IgD-negative memory B cell (primary cell): ENCODE measurements at regions not wholly inside any gene's neighbourhood (a gene's known extent, or its start where the extent isn't known, plus 50 kb on each side); places are given as distances from the start of the nearest gene placed in this dataset.

Source experiments
- H3K27ac Mint-ChIP-seq, 3 donors: one replicate each; pipeline ENCODE4 v1.8.0; 2020 to 2022; ENCODE audit warnings: mild to moderate bottlenecking in 3 of 3, mixed read lengths in 3 of 3, moderate library complexity in 1 of 3
- H3K27me3 Mint-ChIP-seq: one replicate; pipeline ENCODE4 v1.8.0; 2021; ENCODE audit warnings: mixed read lengths
- H3K36me3 Mint-ChIP-seq: one replicate; pipeline ENCODE4 v1.8.0; 2020; ENCODE audit warnings: mild to moderate bottlenecking, mixed read lengths
- H3K4me1 Mint-ChIP-seq, 3 donors: one replicate each; pipeline ENCODE4 v1.8.0; 2020 to 2022; ENCODE audit warnings: mixed read lengths in 3 of 3, mild to moderate bottlenecking in 1 of 3
- H3K4me3 Mint-ChIP-seq, 4 donors: one replicate each; pipeline ENCODE4 v1.8.0; 2020 to 2022; ENCODE audit warnings: mild to moderate bottlenecking in 4 of 4, mixed read lengths in 4 of 4, moderate library complexity in 3 of 4
- H3K9me3 Mint-ChIP-seq, 3 donors: one replicate each; pipeline ENCODE4 v1.8.0; 2020 to 2021; ENCODE audit warnings: mixed read lengths in 3 of 3, mild to moderate bottlenecking in 1 of 3

DNA sequence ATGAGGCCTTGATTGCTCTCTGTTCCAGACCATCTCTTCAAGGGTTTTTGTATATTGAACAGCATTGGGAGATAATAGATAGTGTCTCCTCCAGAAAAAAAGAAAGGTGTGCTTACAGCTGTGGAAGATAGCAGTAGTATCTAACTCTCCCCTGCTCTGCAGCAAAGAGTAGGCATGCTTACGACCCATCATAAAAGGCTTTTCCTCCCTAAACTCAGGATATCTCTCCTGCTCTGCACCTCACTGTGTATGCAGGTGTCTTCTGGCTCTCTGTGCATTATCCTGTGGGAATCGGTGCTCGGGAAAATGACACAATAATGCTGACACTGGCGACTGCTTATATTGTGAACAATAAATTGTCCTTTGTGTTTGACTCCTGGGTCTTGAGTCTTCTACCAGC, 216.0 kb downstream of the RAB28 start:
- no peaks in the 10 kb centered on the region for H3K4me1 Mint-ChIP-seq
- H3K27me3 Mint-ChIP-seq, result no peaks in the 10 kb centered on the region
- H3K27ac Mint-ChIP-seq, result no peak overlapping the region
- no peak overlapping the region for H3K4me3 Mint-ChIP-seq
- H3K9me3 Mint-ChIP-seq, result peaks cover 3 to 14% (median 5%) of the 10 kb centered on the region in 3 donors
- peaks cover 3% of the 10 kb centered on the region for H3K36me3 Mint-ChIP-seq

DNA sequence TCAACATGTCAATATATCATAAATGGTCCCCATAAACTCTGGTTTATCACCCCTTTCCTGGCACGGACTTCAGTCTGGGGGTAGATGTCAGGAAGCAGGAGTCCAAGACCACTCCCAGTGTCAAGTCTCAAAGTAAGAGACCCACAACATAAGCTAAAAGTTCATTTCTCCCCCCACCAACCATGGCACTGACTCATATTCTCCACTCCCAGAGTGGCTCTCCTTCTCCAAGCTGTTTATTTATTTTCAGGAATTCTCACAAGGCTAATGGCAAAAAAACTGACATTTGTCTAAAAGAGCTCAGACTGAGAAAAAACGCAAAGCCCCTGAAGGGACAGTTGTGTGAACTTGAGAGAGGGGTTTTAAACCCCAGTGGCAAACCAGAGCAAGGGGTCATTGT, 217.0 kb downstream of the RAB28 start:
- H3K9me3 Mint-ChIP-seq, result peaks cover 3 to 9% (median 5%) of the 10 kb centered on the region in 3 donors
- H3K36me3 Mint-ChIP-seq, result peaks cover 6% of the 10 kb centered on the region
- no peaks in the 10 kb centered on the region for H3K27me3 Mint-ChIP-seq
- H3K4me3 Mint-ChIP-seq, result no peak overlapping the region
- no peaks in the 10 kb centered on the region for H3K4me1 Mint-ChIP-seq
- H3K27ac Mint-ChIP-seq, result no peak overlapping the region

DNA sequence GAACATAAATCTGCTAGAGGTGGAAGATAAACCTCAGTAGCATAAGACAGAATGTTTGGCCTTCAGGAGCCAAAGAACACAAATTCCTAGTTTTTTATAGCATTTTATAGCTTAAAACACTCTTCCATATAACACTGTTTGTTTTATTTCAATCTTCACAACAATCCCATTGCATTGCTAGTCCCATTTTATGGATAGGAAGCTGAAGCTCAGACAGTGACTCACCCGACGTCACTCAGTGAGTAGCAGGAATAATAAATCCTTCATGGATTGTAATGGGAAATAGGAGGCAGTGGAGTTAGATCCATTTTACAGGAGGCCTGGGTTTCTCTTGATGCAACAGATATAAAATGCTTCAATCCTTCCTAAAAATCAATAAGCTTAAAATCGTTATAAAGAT, 217.5 kb downstream of the RAB28 start:
- no peak overlapping the region for H3K27ac Mint-ChIP-seq
- peaks cover 3 to 5% (median 5%) of the 10 kb centered on the region in 3 donors for H3K9me3 Mint-ChIP-seq

DNA sequence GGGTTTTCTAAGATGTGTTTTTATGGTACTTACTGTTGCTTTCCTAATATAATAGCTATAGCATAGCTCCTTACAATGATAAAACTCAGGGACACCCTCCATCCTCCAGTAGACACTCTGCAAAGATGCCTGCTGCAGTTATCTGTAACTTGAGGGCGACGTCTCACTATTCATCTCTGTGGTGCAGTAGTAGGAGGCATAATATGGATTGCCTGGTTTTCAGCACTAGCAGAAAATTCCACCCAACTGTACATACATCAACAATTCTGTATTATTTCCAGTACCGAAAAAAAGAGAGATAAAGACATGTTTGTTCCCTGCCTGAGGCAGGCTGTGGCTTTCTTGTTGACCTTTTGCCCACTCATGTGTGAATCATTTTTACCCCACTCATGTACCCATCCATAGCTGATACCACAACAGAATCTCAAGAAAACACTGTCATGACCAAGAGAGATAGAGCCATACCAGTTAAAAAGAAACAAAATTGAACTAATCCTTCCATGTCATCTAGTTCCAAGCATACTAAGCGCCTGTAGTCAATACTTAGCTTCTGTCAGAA, 220.1 kb downstream of the RAB28 start:
- H3K27me3 Mint-ChIP-seq, result no peaks in the 10 kb centered on the region
- peaks cover 0 to under 1% (median 0%) of the 10 kb centered on the region in 3 donors for H3K9me3 Mint-ChIP-seq
- peak overlapping the region in 1 of 3 donors; percentile 59 for H3K27ac Mint-ChIP-seq
- H3K36me3 Mint-ChIP-seq, result peaks cover 6% of the 10 kb centered on the region
- H3K4me1 Mint-ChIP-seq, result no peaks in the 10 kb centered on the region
- H3K4me3 Mint-ChIP-seq, result no peak overlapping the region

More for the DNA sequence above, 217.5 kb downstream of the RAB28 start:
- H3K4me1 Mint-ChIP-seq, result no peaks in the 10 kb centered on the region
- peaks cover 6% of the 10 kb centered on the region for H3K36me3 Mint-ChIP-seq
- H3K27me3 Mint-ChIP-seq, result no peaks in the 10 kb centered on the region
- no peak overlapping the region for H3K4me3 Mint-ChIP-seq

DNA sequence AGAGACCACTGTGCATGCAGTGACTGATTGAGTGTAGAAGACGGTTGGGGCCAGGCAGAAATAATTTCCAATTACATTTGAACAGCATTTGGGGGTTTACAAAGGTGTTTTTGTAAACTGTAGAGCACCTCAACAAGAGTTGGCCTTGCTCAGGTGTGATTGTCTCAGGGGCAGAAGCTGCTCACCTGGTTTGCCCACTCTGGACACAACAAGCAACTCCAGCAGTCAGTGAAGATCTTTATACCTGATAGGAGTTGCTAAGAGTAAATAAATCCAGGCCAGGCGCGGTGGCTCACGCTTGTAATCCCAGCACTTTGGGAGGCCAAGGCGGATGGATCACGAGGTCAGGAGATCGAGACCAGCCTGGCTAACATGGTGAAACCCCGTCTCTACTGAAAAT, 221.3 kb downstream of the RAB28 start:
- Mint-ChIP-seq H3K27ac (no peak overlapping the region), H3K36me3 (peaks cover 4% of the 10 kb centered on the region), H3K9me3 (peaks cover 0 to 4% (median 0%) of the 10 kb centered on the region in 3 donors), H3K4me1 (no peaks in the 10 kb centered on the region), H3K4me3 (no peak overlapping the region), H3K27me3 (no peaks in the 10 kb centered on the region)

DNA sequence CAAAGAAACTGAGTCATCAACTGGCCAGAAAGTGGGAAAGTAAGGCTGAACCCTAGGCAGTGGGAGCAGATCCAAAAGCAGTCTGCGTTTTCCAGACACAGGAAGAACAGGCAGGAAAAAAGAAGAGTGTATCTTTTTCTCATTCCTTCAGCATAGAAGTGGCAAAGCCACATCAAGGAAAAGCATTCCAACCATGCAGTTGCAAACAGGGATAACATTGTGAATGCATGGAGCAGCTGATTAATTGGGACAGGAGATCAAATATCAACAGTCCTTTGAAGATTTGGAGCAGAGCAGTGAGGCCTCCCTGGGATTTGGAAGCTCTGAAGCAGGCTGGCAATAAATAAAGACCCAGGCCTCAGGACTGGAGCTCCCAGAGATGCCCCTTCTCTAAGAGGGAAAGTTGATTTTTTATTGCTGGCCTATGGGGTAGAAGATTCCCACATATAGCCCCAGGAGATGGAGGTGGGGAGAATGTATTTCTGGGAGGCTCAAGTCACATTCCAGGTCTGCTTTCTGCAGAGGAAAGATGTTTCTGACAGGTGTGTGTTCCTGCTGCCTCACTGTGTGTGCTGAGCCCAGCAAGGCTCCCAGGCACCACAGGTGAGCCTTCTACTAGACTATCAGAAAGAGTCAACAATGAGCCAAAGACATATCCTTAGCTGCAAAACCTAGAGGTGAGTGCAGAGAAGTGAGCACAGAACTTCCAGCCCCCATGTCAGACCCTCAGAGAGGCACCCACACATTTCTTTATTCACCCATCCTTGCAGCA, 222.5 kb downstream of the RAB28 start:
- no peak overlapping the region for H3K4me3 Mint-ChIP-seq
- peaks cover 0 to 4% (median 0%) of the 10 kb centered on the region in 3 donors for H3K9me3 Mint-ChIP-seq
- H3K4me1 Mint-ChIP-seq, result no peaks in the 10 kb centered on the region
- H3K27me3 Mint-ChIP-seq, result no peaks in the 10 kb centered on the region
- peaks cover 2% of the 10 kb centered on the region for H3K36me3 Mint-ChIP-seq
- H3K27ac Mint-ChIP-seq, result no peak overlapping the region

DNA sequence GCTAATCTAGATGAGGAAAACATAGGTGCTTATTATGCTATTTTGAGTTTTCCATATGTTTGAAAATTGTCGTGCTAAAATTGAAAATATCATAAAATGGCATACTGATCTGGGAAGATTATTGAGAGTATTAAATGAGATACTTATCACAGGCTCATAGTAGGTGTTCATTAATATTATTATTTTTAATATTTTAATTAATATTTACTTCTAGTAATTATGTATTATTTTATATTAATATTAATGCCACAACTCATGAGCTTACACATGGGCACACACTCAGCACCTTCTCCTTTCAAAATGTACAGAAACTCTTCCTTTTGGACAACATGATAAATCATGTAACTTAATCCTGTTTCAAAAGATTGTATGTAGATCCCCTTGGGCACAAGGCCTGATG, 223.6 kb downstream of the RAB28 start:
- Mint-ChIP-seq H3K4me3 (no peak overlapping the region), H3K4me1 (no peaks in the 10 kb centered on the region), H3K36me3 (peaks cover 2% of the 10 kb centered on the region), H3K27ac (no peak overlapping the region), H3K9me3 (peaks cover 0 to 4% (median 0%) of the 10 kb centered on the region in 3 donors), H3K27me3 (no peaks in the 10 kb centered on the region)

DNA sequence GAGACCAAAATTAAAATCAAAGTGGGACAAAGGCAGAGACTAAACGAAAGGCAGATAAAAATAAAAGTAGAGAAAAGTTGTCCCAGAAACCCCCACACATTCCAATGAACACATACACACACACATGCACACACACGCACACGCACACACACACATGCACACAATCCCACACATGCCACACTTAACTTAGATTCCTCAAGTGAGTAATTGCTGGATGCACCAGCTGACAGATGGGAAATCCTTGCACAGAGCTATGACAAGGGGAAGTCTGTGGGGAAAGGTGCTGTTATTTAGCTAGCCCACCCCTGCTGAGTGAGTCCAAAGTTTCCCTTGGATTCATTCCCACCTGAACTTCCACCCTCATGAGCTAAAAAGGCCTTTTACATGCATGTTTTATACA, 233.9 kb downstream of the RAB28 start:
- Mint-ChIP-seq H3K27me3 (no peaks in the 10 kb centered on the region), H3K27ac (no peak overlapping the region), H3K9me3 (peaks cover 4 to 28% (median 16%) of the 10 kb centered on the region in 3 donors), H3K4me1 (no peaks in the 10 kb centered on the region), H3K36me3 (peaks cover 5% of the 10 kb centered on the region), H3K4me3 (no peak overlapping the region)

DNA sequence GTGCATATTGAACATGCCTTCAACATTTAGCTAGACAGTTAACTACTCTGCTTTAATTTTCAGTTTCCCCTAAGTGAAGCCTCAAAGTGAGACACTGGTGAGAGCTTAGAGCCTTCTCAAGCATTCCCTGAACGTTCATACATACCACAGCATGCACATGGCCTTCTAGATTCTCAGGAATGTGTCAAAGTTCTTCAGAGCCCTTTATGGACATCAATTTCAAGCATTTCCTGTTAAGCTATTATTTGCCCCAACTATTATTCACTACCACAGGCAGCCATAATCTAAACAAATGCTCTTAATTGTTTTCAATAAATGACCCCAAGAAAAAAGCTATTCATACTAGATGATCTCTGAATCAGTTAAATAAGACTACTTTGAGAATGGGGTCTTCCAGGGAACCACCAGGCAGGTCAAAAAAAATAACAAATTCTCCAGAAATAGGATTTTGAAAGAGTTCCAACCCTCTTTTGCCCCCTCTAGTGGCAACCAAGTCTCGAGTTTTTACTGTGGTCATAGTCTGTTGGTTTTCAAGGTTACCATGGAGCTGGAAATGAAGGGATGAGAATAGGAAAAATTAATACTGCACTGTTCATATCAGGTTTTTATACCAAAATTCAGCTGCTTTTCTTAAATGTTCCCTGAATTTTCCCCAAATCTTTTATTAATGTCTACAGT, 235.4 kb downstream of the RAB28 start:
- Mint-ChIP-seq H3K9me3 (peaks cover 4 to 29% (median 22%) of the 10 kb centered on the region in 3 donors), H3K4me1 (no peaks in the 10 kb centered on the region), H3K4me3 (no peak overlapping the region), H3K36me3 (peaks cover 4% of the 10 kb centered on the region), H3K27me3 (no peaks in the 10 kb centered on the region), H3K27ac (no peak overlapping the region)

DNA sequence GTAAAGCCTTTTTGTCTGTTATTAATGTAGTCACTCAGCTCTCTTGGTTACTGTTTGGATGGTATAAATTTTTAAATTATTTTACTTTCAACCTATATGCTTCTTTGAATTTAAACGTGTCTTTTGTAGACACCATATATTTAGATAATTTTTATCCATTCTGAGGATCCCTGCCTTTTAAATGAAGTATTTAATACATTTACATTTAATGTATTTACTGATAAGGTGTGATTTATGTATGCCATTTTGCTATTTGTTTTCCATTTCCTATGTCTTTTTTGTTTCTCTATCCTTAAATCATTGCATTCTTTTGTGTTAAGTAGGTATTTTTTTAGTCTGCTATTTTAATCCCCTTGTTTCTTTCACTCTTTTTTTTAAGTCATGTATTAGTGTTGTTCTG, 238.0 kb downstream of the RAB28 start:
- Mint-ChIP-seq H3K4me1 (no peaks in the 10 kb centered on the region), H3K9me3 (peaks cover 7 to 25% (median 22%) of the 10 kb centered on the region in 3 donors), H3K27me3 (no peaks in the 10 kb centered on the region), H3K27ac (no peak overlapping the region), H3K4me3 (no peak overlapping the region), H3K36me3 (no peaks in the 10 kb centered on the region)

DNA sequence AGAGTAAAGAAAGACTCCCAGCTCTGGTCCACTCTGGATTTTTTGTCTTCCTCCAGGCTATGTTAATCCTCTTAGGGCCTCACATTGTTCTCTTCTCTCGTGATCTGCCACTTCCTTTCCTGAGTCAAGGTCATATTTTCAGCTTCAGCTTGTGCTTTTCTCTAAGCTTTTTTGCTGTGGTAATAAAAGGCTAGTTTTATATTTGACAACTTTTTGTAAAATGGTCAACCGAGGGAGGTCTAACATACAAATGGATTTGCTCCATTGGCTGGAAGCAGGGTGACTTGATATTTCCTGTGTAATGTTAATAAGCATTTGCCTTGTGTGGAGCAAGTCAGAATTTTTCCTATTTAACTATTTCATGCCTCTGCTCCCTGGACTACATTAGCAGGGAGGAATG, 239.7 kb downstream of the RAB28 start:
- Mint-ChIP-seq H3K4me1 (no peaks in the 10 kb centered on the region), H3K27me3 (no peaks in the 10 kb centered on the region), H3K27ac (no peak overlapping the region), H3K36me3 (no peaks in the 10 kb centered on the region), H3K4me3 (no peak overlapping the region), H3K9me3 (peaks cover 7 to 24% (median 20%) of the 10 kb centered on the region in 3 donors)

DNA sequence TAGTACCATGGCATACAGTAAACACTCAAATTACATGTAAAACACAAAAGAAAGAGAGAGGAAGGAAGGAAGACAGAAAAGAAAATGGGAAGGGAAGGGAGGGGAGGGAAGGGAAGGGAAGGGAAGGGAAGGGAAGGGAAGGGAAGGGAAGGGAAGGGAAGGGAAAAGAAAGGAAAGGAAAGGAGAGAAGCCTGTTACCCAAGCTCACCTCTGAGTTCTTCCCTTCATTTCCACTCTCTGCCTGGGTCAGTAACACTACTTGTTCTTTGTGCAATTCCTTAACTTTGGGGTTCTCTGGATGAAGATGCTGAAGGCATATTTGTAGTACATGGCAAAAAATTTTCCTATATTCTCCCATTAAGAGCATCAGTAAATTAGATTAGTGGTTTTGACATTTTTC, 241.0 kb downstream of the RAB28 start:
- Mint-ChIP-seq H3K4me1 (no peaks in the 10 kb centered on the region), H3K4me3 (no peak overlapping the region), H3K9me3 (peaks cover 7 to 17% (median 14%) of the 10 kb centered on the region in 3 donors), H3K27ac (no peak overlapping the region), H3K27me3 (no peaks in the 10 kb centered on the region), H3K36me3 (no peaks in the 10 kb centered on the region)

DNA sequence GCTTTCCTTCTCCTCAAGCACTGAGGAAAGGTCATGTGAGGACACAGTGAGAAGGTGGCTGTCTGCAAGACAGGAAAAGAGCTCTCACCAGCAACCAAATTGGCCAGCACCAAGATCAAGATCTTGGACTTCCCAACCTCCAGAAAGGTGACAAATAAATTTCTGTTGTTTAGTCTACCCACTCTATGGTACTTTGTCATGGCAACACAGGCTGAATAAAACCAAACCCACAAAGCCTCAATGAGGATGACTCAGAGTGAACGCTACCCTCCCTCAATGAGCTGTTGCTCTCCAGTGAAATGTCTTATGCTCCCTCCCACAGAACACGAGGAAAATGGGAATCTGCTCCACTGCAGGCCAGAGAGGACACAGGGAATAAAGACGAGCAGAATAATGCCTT, 244.1 kb downstream of the RAB28 start:
- Mint-ChIP-seq H3K36me3 (no peaks in the 10 kb centered on the region), H3K9me3 (peaks cover 0 to 6% (median 2%) of the 10 kb centered on the region in 3 donors), H3K27me3 (no peaks in the 10 kb centered on the region), H3K4me3 (no peak overlapping the region), H3K27ac (no peak overlapping the region), H3K4me1 (no peaks in the 10 kb centered on the region)

DNA sequence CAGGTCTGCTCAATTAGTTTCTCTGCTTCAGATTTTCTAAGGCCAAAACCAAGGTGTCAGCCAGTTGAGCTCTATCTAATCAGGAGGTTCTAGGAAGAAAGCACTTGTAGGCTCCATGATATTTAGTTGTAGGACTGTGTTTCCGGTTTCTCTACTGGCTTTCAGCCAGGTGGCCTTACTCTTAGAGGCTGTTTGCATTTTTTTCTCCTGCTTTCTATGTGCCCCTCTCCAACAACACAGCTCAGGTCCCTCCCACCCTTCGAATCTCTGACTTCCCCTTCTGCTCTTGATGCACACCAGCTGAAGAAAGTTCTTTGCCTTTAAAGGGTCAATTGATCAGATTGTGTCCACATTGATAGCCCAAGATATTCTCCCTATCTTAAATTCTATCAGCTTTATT, 245.2 kb downstream of the RAB28 start:
- H3K27me3 Mint-ChIP-seq, result no peaks in the 10 kb centered on the region
- H3K27ac Mint-ChIP-seq, result no peak overlapping the region
- H3K4me3 Mint-ChIP-seq, result no peak overlapping the region
- no peaks in the 10 kb centered on the region for H3K36me3 Mint-ChIP-seq
- peaks cover 0 to 4% (median 2%) of the 10 kb centered on the region in 3 donors for H3K9me3 Mint-ChIP-seq
- H3K4me1 Mint-ChIP-seq, result peaks cover 0 to 2% (median 0%) of the 10 kb centered on the region in 3 donors

DNA sequence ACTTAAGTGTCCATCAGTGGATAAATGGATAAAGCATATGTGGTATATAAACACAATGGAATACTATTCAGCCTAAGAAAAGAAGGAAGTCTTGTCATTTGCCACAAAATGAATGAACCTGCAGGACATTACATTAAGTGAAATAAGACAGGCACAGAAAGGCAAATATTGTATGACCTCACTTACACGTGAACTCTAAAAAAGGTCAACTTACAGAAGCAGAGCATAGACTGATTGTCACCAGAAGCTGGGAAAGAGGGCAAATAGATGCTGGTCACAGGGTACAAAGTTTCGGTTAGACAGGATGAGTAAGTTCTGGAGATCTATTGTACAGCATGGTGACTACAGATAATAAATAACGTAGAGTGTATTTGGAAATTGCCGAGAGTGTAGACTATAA, 247.7 kb downstream of the RAB28 start:
- no peaks in the 10 kb centered on the region for H3K36me3 Mint-ChIP-seq
- H3K9me3 Mint-ChIP-seq, result peaks cover 0 to 3% (median 2%) of the 10 kb centered on the region in 3 donors
- H3K4me1 Mint-ChIP-seq, result peaks cover 0 to 2% (median 0%) of the 10 kb centered on the region in 3 donors
- H3K4me3 Mint-ChIP-seq, result no peak overlapping the region
- no peak overlapping the region for H3K27ac Mint-ChIP-seq
- no peaks in the 10 kb centered on the region for H3K27me3 Mint-ChIP-seq
